CD4-positive, alpha-beta T cell treated with Interleukin-15 for 4 hours (primary cell): ENCODE measurements at regions not wholly inside any gene's neighbourhood (a gene's known extent, or its start where the extent isn't known, plus 50 kb on each side); places are given as distances from the start of the nearest gene placed in this dataset.

ENCODE experiments used
- DNase-seq: peaks from one replicate; pipeline ENCODE4 v3.0.0-alpha.2; 2020; ENCODE audit warnings: low spot score

- DNase-seq = no peak
Measured at GRCh38 chr17:45720386-45720785, 63.7 kb upstream of the CRHR1 start.

- DNase-seq = no peak
Measured at GRCh38 chr17:45722161-45722560, 62.0 kb upstream of the CRHR1 start.

GRCh38 chr17:45729294-45729907 is 54.7 kb upstream of the CRHR1 start:
- DNase-seq = no peak

GRCh38 chr17:45730192-45730591 is 53.9 kb upstream of the CRHR1 start:
- no peak for DNase-seq

GRCh38 chr17:45731459-45731858 is 52.7 kb upstream of the CRHR1 start:
- no peak for DNase-seq

GRCh38 chr17:45732926-45733505 is 51.1 kb upstream of the CRHR1 start:
- no peak for DNase-seq

GRCh38 chr17:45733781-45734180 is 50.3 kb upstream of the CRHR1 start:
- no peak for DNase-seq
